ENCODE measurements at regions not wholly inside any gene's neighbourhood (a gene's known extent, or its start where the extent isn't known, plus 50 kb on each side); places are given as distances from the start of the nearest gene placed in this dataset.
A peak's percentile ranks its signal among the peaks of the same experiment; 100 is the strongest.

GRCh38 chr6:128827675-128828464, 55.1 kb upstream of the LAMA2 start:
- TF ChIP-seq EZH2 (IDR thresholded peaks at IDR 0.05; ENCODE audit: insufficient read depth, low read length) (no peak), CTCF (IDR thresholded peaks at IDR 0.05; ENCODE audit: insufficient read depth, low read depth, low read length) (no peak)
- Mint-ChIP-seq H3K4me1 (ENCODE audit: low read depth, unreplicated experiment) (no peaks in the 10 kb centered on the region), H3K9me3 (ENCODE audit: unreplicated experiment) (peaks cover 15% of the 10 kb centered on the region), H3K36me3 (ENCODE audit: low read depth, unreplicated experiment) (no peaks in the 10 kb centered on the region), H3K27ac (ENCODE audit: unreplicated experiment) (no peak overlapping the region), H3K4me3 (ENCODE audit: unreplicated experiment) (no peak overlapping the region), H3K27me3 (ENCODE audit: low read depth, unreplicated experiment) (no peaks in the 10 kb centered on the region)
- no peak overlapping the region for H3K9ac ChIP-seq (ENCODE audit: low read length)
- no peak for FAIRE-seq
- H3K4me1 ChIP-seq (ENCODE audit: insufficient read depth, low read length) = no peaks in the 10 kb centered on the region
- H3K36me3 ChIP-seq (ENCODE audit: insufficient read depth, low read length) = no peaks in the 10 kb centered on the region
- no peaks in the 10 kb centered on the region for H4K20me1 ChIP-seq (ENCODE audit: insufficient read depth, low read length)
- no peaks in the 10 kb centered on the region for H3K79me2 ChIP-seq (ENCODE audit: insufficient read depth, low read length)
- H3K27me3 ChIP-seq (ENCODE audit: insufficient read depth, low read length) = peaks cover 3% of the 10 kb centered on the region
- H3K27ac ChIP-seq (ENCODE audit: low read depth, low read length) = no peak overlapping the region
- DNase-seq (ENCODE audit: low read depth) = peak; percentile 42
- H3K4me2 ChIP-seq (ENCODE audit: low read length) = no peak overlapping the region
- no peak overlapping the region for H3K4me3 ChIP-seq (ENCODE audit: insufficient read depth, low read depth, low read length)
- no peaks in the 10 kb centered on the region for H3K9me3 ChIP-seq (ENCODE audit: insufficient read depth, low read depth, low read length)
- H2AFZ ChIP-seq (ENCODE audit: low read depth, low read length) = no peak overlapping the region

DNA sequence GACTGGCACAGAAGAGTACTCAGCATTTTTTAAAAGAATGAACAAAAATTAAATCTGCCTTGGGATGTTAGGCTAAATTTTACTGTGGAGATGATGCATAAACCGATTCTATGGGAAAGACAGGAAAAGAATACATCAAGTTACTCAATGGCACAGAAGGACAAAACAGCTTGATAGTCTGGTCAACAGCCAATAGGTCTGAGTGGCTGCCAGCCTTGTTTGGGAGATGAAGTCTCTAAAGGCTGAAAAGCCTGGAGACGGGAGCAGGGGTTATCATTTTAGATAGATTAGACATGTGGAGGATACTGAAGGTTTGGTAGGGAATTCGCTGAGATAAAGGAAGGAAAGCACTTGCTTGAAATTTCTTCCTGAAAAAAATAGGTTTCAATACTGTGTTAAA, 56.3 kb upstream of the LAMA2 start:
- Histone ChIP-seq H3K9ac (ENCODE audit: low read length) (no peak overlapping the region), H3K4me1 (ENCODE audit: insufficient read depth, low read length) (no peaks in the 10 kb centered on the region), H3K4me3 (ENCODE audit: insufficient read depth, low read depth, low read length) (no peak overlapping the region), H3K79me2 (ENCODE audit: insufficient read depth, low read length) (no peaks in the 10 kb centered on the region), H3K36me3 (ENCODE audit: insufficient read depth, low read length) (no peaks in the 10 kb centered on the region), H3K27ac (ENCODE audit: low read depth, low read length) (no peak overlapping the region), H3K27me3 (ENCODE audit: insufficient read depth, low read length) (peaks cover 3% of the 10 kb centered on the region), H2AFZ (ENCODE audit: low read depth, low read length) (no peak overlapping the region), H4K20me1 (ENCODE audit: insufficient read depth, low read length) (no peaks in the 10 kb centered on the region), H3K9me3 (ENCODE audit: insufficient read depth, low read depth, low read length) (no peaks in the 10 kb centered on the region), H3K4me2 (ENCODE audit: low read length) (no peak overlapping the region)
- Mint-ChIP-seq H3K4me3 (ENCODE audit: unreplicated experiment) (no peak overlapping the region), H3K27ac (ENCODE audit: unreplicated experiment) (no peak overlapping the region), H3K27me3 (ENCODE audit: low read depth, unreplicated experiment) (no peaks in the 10 kb centered on the region), H3K36me3 (ENCODE audit: low read depth, unreplicated experiment) (no peaks in the 10 kb centered on the region), H3K4me1 (ENCODE audit: low read depth, unreplicated experiment) (no peaks in the 10 kb centered on the region), H3K9me3 (ENCODE audit: unreplicated experiment) (peaks cover 7% of the 10 kb centered on the region)
- TF ChIP-seq EZH2 (IDR thresholded peaks at IDR 0.05; ENCODE audit: insufficient read depth, low read length) (no peak), CTCF (IDR thresholded peaks at IDR 0.05; ENCODE audit: insufficient read depth, low read depth, low read length) (no peak)
- no peak for DNase-seq (ENCODE audit: low read depth)
- FAIRE-seq = no peak

DNA sequence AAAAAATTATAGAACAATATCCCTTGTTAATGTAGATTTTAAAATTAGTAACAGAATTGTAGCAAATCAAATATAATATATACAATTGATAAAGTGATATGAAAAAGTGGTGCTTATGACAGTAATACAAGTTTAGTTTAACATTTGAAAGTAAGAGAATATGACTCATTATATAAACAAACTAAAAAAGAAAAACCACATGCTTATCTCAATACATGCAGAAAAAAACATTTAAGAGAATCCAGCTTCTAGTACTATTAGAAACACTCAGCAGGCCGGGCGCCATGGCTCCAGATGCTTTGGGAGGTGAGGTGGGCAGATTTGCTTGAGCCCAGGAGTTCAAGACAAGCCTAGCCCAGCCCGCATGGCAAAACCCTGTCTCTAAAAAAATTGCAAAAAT, 60.7 kb upstream of the LAMA2 start:
- Mint-ChIP-seq H3K4me3 (ENCODE audit: unreplicated experiment) (no peak overlapping the region), H3K27me3 (ENCODE audit: low read depth, unreplicated experiment) (no peaks in the 10 kb centered on the region), H3K4me1 (ENCODE audit: low read depth, unreplicated experiment) (no peaks in the 10 kb centered on the region), H3K9me3 (ENCODE audit: unreplicated experiment) (no peaks in the 10 kb centered on the region), H3K36me3 (ENCODE audit: low read depth, unreplicated experiment) (no peaks in the 10 kb centered on the region), H3K27ac (ENCODE audit: unreplicated experiment) (no peak overlapping the region)
- Histone ChIP-seq H3K36me3 (ENCODE audit: insufficient read depth, low read length) (no peaks in the 10 kb centered on the region), H3K4me2 (ENCODE audit: low read length) (no peak overlapping the region), H3K4me3 (ENCODE audit: insufficient read depth, low read depth, low read length) (no peak overlapping the region), H3K79me2 (ENCODE audit: insufficient read depth, low read length) (no peaks in the 10 kb centered on the region), H2AFZ (ENCODE audit: low read depth, low read length) (no peak overlapping the region), H3K9me3 (ENCODE audit: insufficient read depth, low read depth, low read length) (no peaks in the 10 kb centered on the region), H3K9ac (ENCODE audit: low read length) (no peak overlapping the region), H3K27ac (ENCODE audit: low read depth, low read length) (no peak overlapping the region), H3K4me1 (ENCODE audit: insufficient read depth, low read length) (no peaks in the 10 kb centered on the region), H3K27me3 (ENCODE audit: insufficient read depth, low read length) (peaks cover 3% of the 10 kb centered on the region), H4K20me1 (ENCODE audit: insufficient read depth, low read length) (no peaks in the 10 kb centered on the region)
- TF ChIP-seq CTCF (IDR thresholded peaks at IDR 0.05; ENCODE audit: insufficient read depth, low read depth, low read length) = no peak
- no peak for TF ChIP-seq EZH2 (IDR thresholded peaks at IDR 0.05; ENCODE audit: insufficient read depth, low read length)
- FAIRE-seq = no peak
- peak; percentile 53 for DNase-seq (ENCODE audit: low read depth)
